Progenitor cell of endocrine pancreas (in vitro differentiated cells): ENCODE measurements at regions not wholly inside any gene's neighbourhood (a gene's known extent, or its start where the extent isn't known, plus 50 kb on each side); places are given as distances from the start of the nearest gene placed in this dataset.

Experiments
- DNase-seq: peaks from one replicate; pipeline ENCODE4 v3.0.0; 2021; ENCODE audit warnings: low spot score; ENCODE audit not compliant: unreplicated experiment
- H3K27ac Mint-ChIP-seq: 2 replicates; pipeline ENCODE4 v1.8.0; 2021; ENCODE audit warnings: mild to moderate bottlenecking, moderate library complexity, mixed read lengths
- H3K27me3 Mint-ChIP-seq: 2 replicates; pipeline ENCODE4 v1.8.0; 2021; ENCODE audit warnings: mixed read lengths
- H3K36me3 Mint-ChIP-seq: 2 replicates; pipeline ENCODE4 v1.8.0; 2022; ENCODE audit warnings: mixed read lengths; ENCODE audit not compliant: insufficient read depth
- H3K4me1 Mint-ChIP-seq: 2 replicates; pipeline ENCODE4 v1.8.0; 2021; ENCODE audit warnings: low read depth, mixed read lengths
- H3K4me3 Mint-ChIP-seq: 2 replicates; pipeline ENCODE4 v1.8.0; 2021; ENCODE audit warnings: low read depth, mild to moderate bottlenecking, moderate library complexity, mixed read lengths
- H3K9me3 Mint-ChIP-seq: 2 replicates; pipeline ENCODE4 v1.8.0; 2021; ENCODE audit warnings: low read depth, mixed read lengths
- TF ChIP-seq, protein P1 (sequence below): fragments of 200-600 bp; sonication (generic); IDR thresholded peaks from one replicate; pipeline ENCODE4 v1.5.0; 2021; ENCODE audit warnings: antibody characterized with exemption, mild to moderate bottlenecking; ENCODE audit not compliant: unreplicated experiment

DNA sequence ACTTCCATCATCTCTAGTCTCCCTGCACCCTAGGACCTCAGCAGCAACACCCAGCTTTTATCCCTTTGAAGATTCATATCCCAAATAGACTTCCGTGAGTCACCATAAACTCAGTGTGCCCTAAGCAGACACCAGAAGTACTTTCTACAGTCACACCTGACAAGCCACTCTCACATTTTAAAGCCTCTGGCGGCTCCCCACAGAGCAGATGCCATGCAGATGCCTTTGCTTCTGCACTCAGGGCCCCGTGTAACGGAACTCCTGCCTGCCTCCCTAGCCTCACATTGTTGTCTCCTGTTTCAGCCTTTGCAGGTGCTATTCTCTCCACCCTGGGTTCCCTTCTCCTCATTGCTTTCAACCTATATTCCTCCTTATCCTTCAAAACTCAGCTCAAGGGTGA lies 155.5 kb upstream of the SLC24A5 start:
- TF ChIP-seq, protein P1, sequence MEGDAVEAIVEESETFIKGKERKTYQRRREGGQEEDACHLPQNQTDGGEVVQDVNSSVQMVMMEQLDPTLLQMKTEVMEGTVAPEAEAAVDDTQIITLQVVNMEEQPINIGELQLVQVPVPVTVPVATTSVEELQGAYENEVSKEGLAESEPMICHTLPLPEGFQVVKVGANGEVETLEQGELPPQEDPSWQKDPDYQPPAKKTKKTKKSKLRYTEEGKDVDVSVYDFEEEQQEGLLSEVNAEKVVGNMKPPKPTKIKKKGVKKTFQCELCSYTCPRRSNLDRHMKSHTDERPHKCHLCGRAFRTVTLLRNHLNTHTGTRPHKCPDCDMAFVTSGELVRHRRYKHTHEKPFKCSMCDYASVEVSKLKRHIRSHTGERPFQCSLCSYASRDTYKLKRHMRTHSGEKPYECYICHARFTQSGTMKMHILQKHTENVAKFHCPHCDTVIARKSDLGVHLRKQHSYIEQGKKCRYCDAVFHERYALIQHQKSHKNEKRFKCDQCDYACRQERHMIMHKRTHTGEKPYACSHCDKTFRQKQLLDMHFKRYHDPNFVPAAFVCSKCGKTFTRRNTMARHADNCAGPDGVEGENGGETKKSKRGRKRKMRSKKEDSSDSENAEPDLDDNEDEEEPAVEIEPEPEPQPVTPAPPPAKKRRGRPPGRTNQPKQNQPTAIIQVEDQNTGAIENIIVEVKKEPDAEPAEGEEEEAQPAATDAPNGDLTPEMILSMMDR, result no peak
- H3K4me3 Mint-ChIP-seq, result no peak overlapping the region
- no peak for DNase-seq
- peaks cover 6% of the 10 kb centered on the region for H3K9me3 Mint-ChIP-seq
- H3K4me1 Mint-ChIP-seq, result peaks cover 2% of the 10 kb centered on the region
- peaks cover 18% of the 10 kb centered on the region for H3K27me3 Mint-ChIP-seq
- H3K36me3 Mint-ChIP-seq, result no peaks in the 10 kb centered on the region
- no peak overlapping the region for H3K27ac Mint-ChIP-seq

DNA sequence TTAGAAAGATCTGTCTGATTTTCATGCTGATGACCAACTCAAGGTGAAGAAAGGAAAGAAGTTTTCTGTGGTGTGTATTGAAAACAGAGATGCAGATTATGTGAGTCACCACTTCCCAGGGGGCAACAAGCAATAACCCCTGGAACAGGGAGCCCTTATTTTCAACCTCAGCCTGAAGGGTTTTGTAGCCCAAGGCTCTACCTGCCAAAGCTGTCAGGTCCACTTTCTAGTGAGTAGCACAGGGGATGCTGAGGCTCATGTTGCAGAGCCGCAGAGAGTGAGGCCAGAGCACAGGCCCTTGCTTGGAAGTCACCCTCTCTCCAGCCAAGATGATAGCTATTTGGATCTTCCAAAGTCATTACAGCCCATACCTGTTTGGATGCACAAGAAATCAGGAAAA lies 152.2 kb upstream of the SLC24A5 start:
- H3K27ac Mint-ChIP-seq, result no peak overlapping the region
- H3K27me3 Mint-ChIP-seq, result peaks cover 15% of the 10 kb centered on the region
- DNase-seq, result no peak
- peaks cover 2% of the 10 kb centered on the region for H3K4me1 Mint-ChIP-seq
- H3K9me3 Mint-ChIP-seq, result peaks cover under 1% of the 10 kb centered on the region
- no peak overlapping the region for H3K4me3 Mint-ChIP-seq
- TF ChIP-seq, protein P1, result no peak
- no peaks in the 10 kb centered on the region for H3K36me3 Mint-ChIP-seq

DNA sequence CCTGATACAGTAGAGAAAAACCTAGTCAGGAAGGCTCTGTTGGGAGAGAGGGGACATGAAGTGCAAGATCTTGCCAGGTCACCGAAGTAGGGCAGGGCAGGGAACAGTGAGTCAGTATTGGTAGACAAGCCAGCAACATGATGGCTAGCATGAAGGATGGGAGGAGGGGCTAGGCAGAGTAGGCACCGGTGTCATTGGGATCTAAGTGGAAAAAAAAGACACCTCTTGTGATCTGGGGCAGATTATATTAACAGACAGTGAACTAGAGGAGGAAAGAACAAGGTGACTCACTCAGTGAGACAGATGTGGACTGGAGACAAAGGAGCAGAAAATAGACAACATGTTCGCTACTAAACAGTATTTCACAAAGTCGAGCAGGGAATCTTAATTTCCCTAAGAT lies 149.2 kb upstream of the SLC24A5 start:
- Mint-ChIP-seq H3K4me1 (no peaks in the 10 kb centered on the region), H3K4me3 (no peak overlapping the region), H3K9me3 (no peaks in the 10 kb centered on the region), H3K27ac (no peak overlapping the region), H3K36me3 (no peaks in the 10 kb centered on the region), H3K27me3 (peaks cover 6% of the 10 kb centered on the region)
- TF ChIP-seq, protein P1, result no peak
- DNase-seq, result no peak

DNA sequence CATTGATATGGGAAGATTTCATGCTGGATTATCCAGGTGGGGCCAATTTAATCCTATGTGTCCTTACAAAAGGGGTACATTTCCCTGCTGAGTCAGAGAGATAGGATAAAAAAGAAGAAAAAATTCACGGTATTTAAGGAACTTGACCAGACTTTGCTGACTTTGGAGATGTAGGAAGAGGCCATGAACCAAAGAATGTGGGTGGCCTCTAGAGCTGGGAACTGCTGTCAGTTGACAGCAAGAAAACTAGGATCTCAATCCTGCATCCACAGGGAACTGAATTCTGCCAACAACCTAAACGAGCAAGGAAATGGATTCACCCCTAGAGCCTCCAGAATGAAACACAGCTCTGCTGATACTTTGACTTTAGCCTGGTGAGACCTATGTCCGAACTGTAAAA lies 148.1 kb upstream of the SLC24A5 start:
- Mint-ChIP-seq H3K36me3 (no peaks in the 10 kb centered on the region), H3K4me1 (no peaks in the 10 kb centered on the region), H3K9me3 (no peaks in the 10 kb centered on the region), H3K27ac (no peak overlapping the region), H3K27me3 (peaks cover 4% of the 10 kb centered on the region), H3K4me3 (no peak overlapping the region)
- TF ChIP-seq, protein P1, result no peak
- DNase-seq, result no peak

DNA sequence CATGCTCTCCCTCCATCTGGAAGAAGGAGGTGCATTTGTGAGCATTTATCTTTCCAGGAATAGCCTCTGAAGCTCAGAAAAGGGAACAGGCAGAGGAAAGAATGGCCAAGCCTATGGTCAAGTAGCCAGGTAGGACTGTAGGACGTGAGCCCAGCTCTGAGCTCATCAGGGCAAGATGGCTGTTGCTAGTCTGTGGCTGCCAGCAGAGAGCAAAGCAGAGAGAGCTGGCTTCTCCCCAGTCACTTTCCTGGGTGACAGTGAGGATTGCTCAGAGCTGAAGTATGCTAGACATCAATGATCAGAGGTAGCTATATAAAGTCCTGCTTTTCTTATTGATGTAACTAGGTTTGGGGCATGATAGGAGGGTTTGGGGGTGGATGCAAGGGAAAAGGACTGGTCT lies 146.1 kb upstream of the SLC24A5 start:
- TF ChIP-seq, protein P1, result no peak
- Mint-ChIP-seq H3K27ac (no peak overlapping the region), H3K36me3 (no peaks in the 10 kb centered on the region), H3K4me1 (no peaks in the 10 kb centered on the region), H3K9me3 (peaks cover 7% of the 10 kb centered on the region), H3K27me3 (no peaks in the 10 kb centered on the region), H3K4me3 (no peak overlapping the region)
- no peak for DNase-seq

DNA sequence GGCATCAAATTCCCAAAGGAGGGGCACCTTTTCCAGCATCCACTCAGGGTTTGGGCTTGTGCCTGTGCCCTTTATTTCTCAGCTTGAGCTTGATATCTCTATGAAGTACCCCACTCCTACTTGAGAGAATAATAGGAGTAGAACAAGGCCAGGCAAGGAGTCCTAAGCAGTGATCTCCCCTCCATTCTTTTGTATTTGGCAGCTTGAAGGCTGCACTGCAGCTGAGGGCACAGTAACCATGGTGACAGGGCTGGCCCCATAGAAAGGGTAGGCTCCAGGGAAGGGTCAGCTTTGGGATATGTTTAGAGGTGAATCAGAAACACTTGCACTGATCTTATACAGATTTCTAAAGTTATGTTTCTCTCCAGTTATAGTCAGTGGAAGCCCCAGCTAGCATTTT lies 145.4 kb upstream of the SLC24A5 start:
- H3K36me3 Mint-ChIP-seq, result no peaks in the 10 kb centered on the region
- TF ChIP-seq, protein P1, result no peak
- H3K9me3 Mint-ChIP-seq, result peaks cover 7% of the 10 kb centered on the region
- H3K4me1 Mint-ChIP-seq, result no peaks in the 10 kb centered on the region
- no peak for DNase-seq
- no peaks in the 10 kb centered on the region for H3K27me3 Mint-ChIP-seq
- no peak overlapping the region for H3K27ac Mint-ChIP-seq
- no peak overlapping the region for H3K4me3 Mint-ChIP-seq
